T-helper 2 cell (primary cell): ENCODE measurements at regions not wholly inside any gene's neighbourhood (a gene's known extent, or its start where the extent isn't known, plus 50 kb on each side); places are given as distances from the start of the nearest gene placed in this dataset.
"Not testable (repeated sequence)": the region's sequence is repeated elsewhere in the genome, so short reads cannot be mapped to it uniquely, and the experiment has no call there.

Experiments used
- DNase-seq, 5 experiments: peaks; one replicate each; pipeline versions ENCODE4 v3.0.0 to v3.0.0-alpha.2; 2012 to 2022

GRCh38 chr11:106514706-106515105, 437.2 kb downstream of the AASDHPPT start:
- no peak for DNase-seq

GRCh38 chr11:106517426-106517825, 440.0 kb downstream of the AASDHPPT start:
- no peak for DNase-seq

GRCh38 chr11:106520146-106520912, 442.9 kb downstream of the AASDHPPT start:
- no peak for DNase-seq

DNA sequence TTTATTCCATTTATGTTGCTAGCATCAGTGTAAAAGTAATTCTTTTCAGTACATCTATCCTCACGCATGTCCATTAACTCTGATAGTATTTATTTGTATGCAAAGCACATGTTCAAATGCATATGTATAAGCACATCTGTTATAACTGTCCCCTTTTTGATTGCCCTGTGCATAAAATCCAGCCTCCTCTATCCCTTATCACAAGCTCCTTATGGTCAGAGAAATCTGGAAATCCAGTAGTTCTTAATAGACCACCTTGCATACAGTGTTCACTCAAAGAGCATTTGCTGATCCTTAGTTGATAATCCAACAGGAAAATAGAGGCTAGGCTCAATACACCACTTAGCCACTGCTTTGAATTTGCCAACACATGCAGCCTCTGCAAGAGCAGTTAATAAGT, 443.5 kb downstream of the AASDHPPT start:
- DNase-seq: no peak

- DNase-seq: no peak
These were observed 445.7 kb downstream of the AASDHPPT start for GRCh38 chr11:106523171-106523570.

DNA sequence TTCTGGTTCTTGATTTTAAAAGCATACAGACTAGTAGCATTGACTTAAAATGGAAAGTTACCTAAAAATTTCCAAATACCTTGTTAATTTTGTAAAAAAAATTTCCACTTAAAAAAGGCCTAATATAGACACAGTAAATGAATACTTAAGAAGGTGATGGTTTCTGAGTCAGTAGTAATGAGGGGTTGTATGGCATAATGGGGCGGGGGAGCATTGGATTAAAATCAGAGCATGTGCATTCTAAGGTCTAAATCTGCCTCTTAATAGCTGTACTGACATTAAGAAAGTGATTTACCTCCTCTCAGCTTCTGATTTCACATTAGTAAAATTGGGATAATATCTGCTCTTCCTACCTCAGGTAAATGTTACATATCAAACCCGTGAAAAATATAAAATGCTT, 446.5 kb downstream of the AASDHPPT start:
- no peak for DNase-seq

DNA sequence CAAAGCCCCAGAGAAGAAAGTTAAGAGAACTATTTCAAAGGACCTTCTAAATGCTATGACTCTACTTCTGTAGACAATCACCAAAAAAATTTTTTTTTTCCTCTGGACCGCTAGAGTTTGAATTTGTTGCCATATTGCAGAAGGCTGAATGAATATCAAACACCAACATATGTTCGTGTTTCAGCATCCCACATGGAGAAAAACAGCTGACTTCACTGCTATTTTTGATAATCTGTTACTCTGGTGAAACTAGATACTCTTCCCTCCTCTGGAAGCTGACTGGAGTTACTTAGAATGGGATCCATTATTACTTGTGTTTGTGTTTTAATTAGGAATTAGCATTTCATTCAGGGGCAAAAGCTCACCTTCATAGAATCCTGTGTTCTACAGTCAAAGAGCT, 447.0 kb downstream of the AASDHPPT start:
- no peak for DNase-seq

DNA sequence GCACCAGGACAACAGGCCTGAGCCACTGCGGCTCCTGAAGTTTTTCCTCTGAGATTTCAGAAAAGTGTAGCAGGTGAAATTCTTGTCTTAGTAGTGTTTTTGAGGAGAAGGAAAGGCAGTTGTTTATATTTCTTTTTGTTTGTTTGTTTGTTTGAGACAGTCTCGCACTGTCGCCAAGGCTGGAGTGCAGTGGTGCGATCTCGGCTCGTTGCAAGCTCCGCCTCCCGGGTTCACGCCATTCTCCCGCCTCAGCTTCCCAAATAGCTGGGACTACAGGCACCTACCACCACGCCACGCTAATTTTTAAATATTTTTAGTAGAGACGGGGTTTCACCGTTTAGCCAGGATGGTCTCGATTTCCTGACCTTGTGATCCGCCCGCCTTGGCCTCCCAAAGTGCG, 454.2 kb downstream of the AASDHPPT start:
- DNase-seq: not testable (repeated sequence)

DNA sequence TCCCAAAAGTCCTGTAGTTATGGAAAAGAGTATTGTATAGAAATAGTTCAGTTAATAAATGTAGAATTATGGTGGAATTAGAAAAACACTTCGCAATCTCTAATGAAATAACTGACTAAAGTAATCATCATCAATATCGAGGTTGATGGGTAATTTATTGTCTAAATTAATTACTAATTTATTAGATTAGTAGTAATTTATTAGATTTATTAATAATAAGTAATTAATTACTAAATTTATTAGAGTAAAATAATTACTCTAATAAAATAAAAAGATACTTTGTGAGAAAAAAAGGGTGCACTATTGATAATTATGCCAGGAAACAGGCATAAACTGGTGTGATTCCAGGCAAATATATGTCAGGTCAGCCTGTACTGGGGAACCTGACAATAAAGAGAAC, 455.6 kb downstream of the AASDHPPT start:
- no peak for DNase-seq

DNA sequence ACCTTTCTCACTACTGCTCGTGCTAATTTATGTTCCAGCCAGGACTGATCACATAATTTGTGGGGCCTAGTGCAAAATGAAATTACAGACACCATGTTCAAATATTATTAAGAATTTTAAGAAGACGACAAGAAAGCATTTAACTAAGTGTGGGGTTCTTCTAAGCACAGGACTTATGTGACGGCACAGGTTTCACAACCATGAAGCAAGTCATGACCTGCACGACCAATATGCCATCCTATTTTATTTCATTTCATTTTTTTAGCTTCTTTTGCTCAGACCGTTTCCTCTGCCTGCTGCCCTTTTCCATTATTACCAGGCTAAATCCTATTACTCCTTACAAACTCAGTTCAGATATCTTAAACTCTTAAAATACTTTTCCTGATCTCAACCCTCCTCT, 462.5 kb downstream of the AASDHPPT start:
- no peak for DNase-seq

DNA sequence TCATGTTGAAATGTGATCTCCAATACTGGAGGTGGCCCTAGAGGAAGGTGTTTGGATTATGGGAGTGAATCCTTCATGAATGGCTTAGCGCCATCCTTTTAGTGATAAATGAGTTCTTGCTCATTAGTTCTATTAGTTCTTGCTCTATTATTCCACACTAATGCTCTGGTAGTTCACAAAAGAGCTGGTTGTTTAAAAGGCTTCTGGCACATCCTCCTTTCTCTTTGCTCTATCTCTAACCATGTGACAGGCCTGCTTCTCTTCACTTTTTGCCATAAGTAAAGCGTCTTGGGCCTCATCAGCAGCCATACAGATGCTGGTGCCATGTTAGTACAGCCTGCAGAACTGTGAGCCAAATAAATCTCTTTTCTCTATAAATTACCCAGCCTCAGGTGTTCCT, 469.9 kb downstream of the GUCY1A2 start:
- no peak for DNase-seq

DNA sequence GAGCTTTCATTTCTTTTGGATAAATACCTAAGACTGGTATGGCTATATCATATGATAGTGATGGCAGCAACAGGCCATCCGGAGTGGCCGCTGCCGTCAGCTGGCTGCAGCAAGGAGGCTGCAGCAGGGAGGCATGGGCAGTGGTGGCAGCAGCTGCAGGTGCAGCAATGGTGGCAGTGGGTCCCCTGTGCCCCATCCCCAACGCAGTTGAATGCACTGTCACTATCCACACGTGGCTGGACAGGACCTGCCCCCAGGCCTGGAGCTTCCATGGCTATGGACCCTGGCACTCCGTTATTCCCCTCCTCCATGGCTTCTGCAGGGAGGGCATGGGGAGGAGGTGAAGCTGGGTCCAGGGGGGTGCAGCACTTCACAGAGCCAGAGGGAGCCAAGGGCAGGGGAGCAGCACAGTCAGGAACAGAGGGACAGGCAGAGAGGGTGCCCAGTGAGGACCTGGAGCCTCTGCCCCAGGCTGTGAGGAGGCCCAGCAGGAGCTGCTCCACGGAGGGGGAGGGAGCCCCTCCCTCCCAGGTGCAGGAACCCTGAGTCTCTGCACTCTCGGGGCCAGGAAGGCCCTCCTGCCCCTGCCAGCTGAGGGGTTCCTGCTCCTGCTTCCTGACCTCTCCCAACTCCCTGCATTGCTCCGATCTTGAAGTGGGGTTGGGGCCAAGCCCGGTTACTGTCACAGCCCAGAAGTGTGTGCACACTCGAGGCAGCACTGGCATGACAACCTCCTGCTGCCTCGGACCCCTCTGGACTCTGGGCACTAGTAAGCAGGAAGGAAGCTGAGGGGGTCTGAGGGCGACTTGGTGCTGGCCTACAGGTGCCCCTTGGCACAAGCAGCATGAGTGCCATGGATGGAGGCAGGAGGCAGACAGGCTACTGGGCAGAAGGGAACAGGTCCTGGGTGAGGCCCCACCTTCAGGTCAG, 466.3 kb downstream of the GUCY1A2 start:
- no peak for DNase-seq

DNA sequence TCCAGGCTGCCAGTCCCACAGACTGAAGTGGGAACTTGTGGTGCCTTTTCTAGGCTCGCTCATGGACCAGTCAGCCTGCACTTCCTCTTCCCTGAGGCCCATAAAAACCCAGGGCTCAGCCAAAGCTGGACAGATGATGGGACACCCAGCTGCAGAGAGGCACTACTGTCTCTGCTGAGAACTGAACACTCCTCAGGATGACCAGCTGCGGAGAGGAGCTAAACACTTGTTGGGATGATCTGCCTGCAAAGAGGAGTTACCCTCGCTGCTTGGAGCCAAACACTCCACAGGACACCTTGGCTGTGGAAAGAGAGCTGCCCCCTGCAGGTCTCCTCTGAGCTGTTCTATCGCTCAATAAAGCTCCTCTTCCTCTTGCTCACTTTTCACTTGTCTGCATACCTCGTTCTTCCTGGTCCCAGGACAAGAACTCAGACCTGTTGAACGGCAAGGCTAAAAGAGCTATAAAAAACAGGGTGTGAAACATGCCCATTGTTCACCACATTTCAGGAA, 465.5 kb downstream of the GUCY1A2 start:
- DNase-seq: no peak

DNA sequence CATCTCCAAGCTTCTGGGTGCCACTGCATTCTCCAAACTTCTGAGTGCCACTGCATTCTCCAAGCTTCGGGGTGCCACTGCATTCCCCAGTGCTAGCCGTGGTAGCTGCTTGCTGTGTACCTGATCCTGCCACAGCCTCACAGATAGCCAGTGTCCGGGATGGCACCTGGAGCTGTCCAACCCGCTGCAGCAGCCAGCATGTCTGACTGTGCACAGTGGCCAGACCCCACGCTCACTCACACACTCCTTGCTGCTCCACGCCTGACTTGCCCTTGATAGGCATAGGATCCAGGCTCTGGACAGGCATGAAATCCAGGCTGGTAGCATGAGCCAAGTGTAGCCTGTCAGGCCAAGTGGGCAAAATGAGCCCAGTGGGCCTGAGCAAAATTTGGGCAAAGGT, 465.0 kb downstream of the GUCY1A2 start:
- DNase-seq: no peak

DNA sequence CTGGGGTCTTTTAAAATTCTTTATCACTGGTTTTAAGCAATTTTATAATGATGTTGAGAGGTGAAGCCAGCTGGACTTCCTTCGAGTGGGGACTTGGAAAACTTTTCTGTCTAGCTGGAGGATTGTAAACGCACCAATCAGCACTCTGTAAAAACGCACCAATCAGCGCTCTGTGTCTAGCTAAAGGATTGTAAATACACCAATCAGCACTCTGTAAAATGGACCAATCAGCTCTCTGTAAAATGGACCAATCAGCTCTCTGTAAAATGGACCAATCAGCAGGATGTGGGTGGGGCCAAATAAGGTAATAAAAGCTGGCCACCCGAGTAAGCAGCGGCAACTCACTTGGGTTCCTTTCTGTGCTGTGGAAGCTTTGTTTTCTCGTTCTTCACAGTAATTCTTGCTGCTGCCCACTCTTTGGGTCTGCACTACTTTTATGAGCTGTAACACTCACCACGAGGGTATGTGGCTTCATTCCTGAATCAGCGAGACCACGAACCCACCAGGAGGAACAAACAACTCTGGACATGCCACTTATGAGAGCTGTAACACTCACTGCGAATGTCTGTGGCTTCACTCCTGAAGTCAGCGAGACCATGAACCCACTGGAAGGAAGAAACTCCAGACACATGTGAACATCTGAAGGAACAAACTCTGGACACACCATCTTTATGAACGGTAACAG, 462.6 kb downstream of the GUCY1A2 start:
- not testable (repeated sequence) for DNase-seq

DNA sequence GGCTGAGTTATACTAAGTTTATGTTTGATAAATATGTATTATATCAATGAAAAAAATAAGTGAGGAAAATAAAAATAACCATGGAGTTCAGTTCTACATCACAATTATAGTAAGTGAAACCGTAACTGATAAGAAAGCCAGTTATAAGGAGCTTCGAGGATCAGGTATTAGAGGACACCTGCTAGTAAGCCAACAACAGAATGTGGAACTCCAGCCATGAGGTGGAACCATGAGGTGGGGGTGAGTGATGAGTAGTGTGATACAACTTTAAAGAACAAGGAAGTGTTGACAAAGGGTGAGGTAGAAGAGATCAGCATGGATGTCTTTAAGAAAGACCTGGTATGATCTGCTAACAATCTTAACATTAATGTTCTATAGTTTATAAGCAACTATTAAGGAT, 452.9 kb downstream of the GUCY1A2 start:
- DNase-seq: no peak

GRCh38 chr11:106568632-106569031, 449.6 kb downstream of the GUCY1A2 start:
- DNase-seq: no peak

DNA sequence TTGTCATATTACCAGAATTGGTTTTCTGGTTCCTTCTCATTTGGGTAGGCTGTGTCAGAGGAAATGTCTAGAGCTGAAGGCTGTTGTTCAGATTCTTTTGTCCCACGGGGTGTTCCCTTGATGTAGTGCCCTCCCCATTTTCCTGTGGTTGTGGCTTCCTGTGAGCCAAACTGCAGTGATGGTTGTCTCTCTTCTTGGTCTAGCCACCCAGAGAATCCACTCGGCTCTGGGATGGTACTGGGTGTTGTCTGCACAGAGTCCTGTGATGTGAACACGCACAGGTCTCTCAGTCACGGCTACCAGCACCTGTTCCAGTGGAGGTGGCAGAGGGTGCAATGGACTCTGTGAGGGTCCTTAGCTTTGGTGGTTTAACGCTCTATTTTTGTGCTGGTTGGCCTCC, 440.9 kb downstream of the GUCY1A2 start:
- DNase-seq: not testable (repeated sequence)

DNA sequence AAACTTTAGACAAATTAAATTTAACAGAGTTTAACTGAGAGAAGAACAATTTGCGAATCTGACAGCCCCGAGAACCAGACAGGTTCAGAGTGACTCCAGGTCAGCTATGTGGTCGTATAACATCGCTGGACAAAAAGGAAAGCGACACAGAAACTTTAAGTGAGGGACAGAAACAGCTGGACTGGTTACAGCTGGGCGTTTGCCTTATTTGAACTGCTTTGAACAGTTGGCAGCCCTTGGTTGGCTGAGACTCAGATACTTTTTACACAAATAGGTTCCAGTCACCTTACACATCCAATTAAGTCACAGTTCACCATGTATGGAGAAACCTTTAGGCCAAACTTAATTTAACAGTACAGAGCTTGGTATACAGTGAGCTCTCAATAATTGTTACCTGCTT, 436.9 kb downstream of the GUCY1A2 start:
- DNase-seq: no peak

- DNase-seq: no peak
These were observed 433.2 kb downstream of the GUCY1A2 start for GRCh38 chr11:106585061-106585460.

GRCh38 chr11:106594751-106595351, 423.4 kb downstream of the GUCY1A2 start:
- peak in 1 of 5 experiments; percentile 1 for DNase-seq

GRCh38 chr11:106601684-106602297, 416.5 kb downstream of the GUCY1A2 start:
- no peak for DNase-seq
